A549 (cell line): ENCODE measurements at regions not wholly inside any gene's neighbourhood (a gene's known extent, or its start where the extent isn't known, plus 50 kb on each side); places are given as distances from the start of the nearest gene placed in this dataset.

ENCODE experiments used
- CHD4 ChIP-seq: fragments of 200-600 bp; sonication (generic); IDR thresholded peaks from 2 replicates; pipeline ENCODE4 v1.6.1; 2016; ENCODE audit warnings: antibody characterized with exemption, mild to moderate bottlenecking, borderline replicate concordance
- EP300 ChIP-seq, 2 experiments: fragments of >200 bp; sonication (Bioruptor Twin); formaldehyde crosslinking; IDR thresholded peaks; 2 replicates in 1 of 2; 3 replicates in 1 of 2; pipeline ENCODE4 v1.6.1; 2016 to 2017
- JUN ChIP-seq, 2 experiments: fragments of >200 bp; sonication (Bioruptor Twin); formaldehyde crosslinking; IDR thresholded peaks; 2 replicates in 1 of 2; 3 replicates in 1 of 2; pipeline ENCODE4 v1.6.1; 2016 to 2017
- MAZ ChIP-seq: fragments of 150-350 bp; IDR thresholded peaks from 2 replicates; pipeline ENCODE4 v1.6.1; 2014; ENCODE audit warnings: antibody characterized with exemption, low read depth, low read length, borderline replicate concordance
- POLR2A ChIP-seq: IDR thresholded peaks from 2 replicates; pipeline ENCODE4 v1.6.1; 2012; ENCODE audit warnings: mild to moderate bottlenecking, low read length
- RAD21 ChIP-seq, 2 experiments: fragments of >200 bp in 1 of 2; sonication (Bioruptor Twin) in 1 of 2; formaldehyde crosslinking in 1 of 2; IDR thresholded peaks in 1 of 2; conservative IDR thresholded peaks in 1 of 2; 2 replicates in 1 of 2; 3 replicates in 1 of 2; pipeline ENCODE4 v1.6.1; 2012 to 2018; ENCODE audit warnings: inconsistent platforms in 1 of 2
- SMC3 ChIP-seq: fragments of >200 bp; sonication (Bioruptor Twin); formaldehyde crosslinking; IDR thresholded peaks from 3 replicates; pipeline ENCODE4 v1.6.1; 2018; ENCODE audit warnings: inconsistent platforms
- SREBF2 ChIP-seq: fragments of 450-650 bp; IDR thresholded peaks from 2 replicates; pipeline ENCODE4 v1.6.1; 2014; ENCODE audit warnings: mild to moderate bottlenecking, moderate library complexity
- ZC3H11A ChIP-seq: fragments of 450-650 bp; IDR thresholded peaks from 2 replicates; pipeline ENCODE4 v1.6.1; 2014; ENCODE audit warnings: antibody characterized with exemption, mild to moderate bottlenecking
- ZFP36 ChIP-seq: fragments of 450-650 bp; IDR thresholded peaks from 2 replicates; pipeline ENCODE4 v1.6.1; 2014; ENCODE audit warnings: borderline replicate concordance; ENCODE audit not compliant: partially characterized antibody
- TF ChIP-seq, protein P1 (sequence below): fragments of 250-450 bp; sonication (Bioruptor Pico); IDR thresholded peaks from 2 replicates; pipeline ENCODE4 v1.5.0; 2021; ENCODE audit warnings: mild to moderate bottlenecking, moderate library complexity, borderline replicate concordance
- TF ChIP-seq, protein P2 (sequence below): fragments of >200 bp; sonication (Bioruptor Twin); formaldehyde crosslinking; IDR thresholded peaks from 3 replicates; pipeline ENCODE4 v1.5.1; 2016
- TF ChIP-seq, protein P3 (sequence below): fragments of 200-600 bp; sonication (generic); IDR thresholded peaks from 2 replicates; pipeline ENCODE4 v1.6.1; 2016; ENCODE audit warnings: antibody characterized with exemption, mild to moderate bottlenecking, moderate library complexity
- TF ChIP-seq, protein P4 (sequence below): IDR thresholded peaks from 2 replicates; pipeline ENCODE4 v1.6.1; 2012

DNA sequence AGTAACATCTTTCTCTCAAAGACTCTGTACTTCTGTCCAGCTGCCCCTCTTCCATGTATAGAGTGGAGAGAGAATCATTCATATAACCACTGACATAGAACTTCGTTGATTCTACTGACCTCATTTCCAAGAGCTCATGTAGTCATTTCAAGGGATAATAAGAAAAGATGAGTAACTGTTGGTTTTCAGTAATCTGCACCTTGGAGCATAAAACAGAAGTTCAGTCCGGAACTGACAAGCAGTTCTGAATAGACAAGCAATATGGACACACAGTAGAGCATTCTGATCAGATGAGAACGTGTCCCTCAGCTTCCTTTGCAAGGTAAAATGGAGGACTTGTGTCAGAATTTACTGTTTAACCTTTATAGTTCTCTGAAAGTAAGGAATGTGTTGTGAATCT, 847.1 kb downstream of the REEP3 start:
- TF ChIP-seq JUN (IDR thresholded peaks at IDR 0.05) (no peak), SMC3 (no peak), POLR2A (no peak), EP300 (IDR thresholded peaks at IDR 0.05) (no peak), RAD21 (conservative IDR thresholded peaks at IDR 0.05 in 1 of 2, IDR thresholded peaks at IDR 0.05 in 1 of 2) (no peak), MAZ (no peak), CHD4 (no peak), ZFP36 (no peak), ZC3H11A (no peak), SREBF2 (no peak)
- TF ChIP-seq, protein P1, sequence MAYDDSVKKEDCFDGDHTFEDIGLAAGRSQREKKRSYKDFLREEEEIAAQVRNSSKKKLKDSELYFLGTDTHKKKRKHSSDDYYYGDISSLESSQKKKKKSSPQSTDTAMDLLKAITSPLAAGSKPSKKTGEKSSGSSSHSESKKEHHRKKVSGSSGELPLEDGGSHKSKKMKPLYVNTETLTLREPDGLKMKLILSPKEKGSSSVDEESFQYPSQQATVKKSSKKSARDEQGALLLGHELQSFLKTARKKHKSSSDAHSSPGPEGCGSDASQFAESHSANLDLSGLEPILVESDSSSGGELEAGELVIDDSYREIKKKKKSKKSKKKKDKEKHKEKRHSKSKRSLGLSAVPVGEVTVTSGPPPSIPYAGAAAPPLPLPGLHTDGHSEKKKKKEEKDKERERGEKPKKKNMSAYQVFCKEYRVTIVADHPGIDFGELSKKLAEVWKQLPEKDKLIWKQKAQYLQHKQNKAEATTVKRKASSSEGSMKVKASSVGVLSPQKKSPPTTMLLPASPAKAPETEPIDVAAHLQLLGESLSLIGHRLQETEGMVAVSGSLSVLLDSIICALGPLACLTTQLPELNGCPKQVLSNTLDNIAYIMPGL (CRISPR knock-in tag) = no peak
- TF ChIP-seq, protein P2, sequence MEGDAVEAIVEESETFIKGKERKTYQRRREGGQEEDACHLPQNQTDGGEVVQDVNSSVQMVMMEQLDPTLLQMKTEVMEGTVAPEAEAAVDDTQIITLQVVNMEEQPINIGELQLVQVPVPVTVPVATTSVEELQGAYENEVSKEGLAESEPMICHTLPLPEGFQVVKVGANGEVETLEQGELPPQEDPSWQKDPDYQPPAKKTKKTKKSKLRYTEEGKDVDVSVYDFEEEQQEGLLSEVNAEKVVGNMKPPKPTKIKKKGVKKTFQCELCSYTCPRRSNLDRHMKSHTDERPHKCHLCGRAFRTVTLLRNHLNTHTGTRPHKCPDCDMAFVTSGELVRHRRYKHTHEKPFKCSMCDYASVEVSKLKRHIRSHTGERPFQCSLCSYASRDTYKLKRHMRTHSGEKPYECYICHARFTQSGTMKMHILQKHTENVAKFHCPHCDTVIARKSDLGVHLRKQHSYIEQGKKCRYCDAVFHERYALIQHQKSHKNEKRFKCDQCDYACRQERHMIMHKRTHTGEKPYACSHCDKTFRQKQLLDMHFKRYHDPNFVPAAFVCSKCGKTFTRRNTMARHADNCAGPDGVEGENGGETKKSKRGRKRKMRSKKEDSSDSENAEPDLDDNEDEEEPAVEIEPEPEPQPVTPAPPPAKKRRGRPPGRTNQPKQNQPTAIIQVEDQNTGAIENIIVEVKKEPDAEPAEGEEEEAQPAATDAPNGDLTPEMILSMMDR = no peak
- TF ChIP-seq, protein P3, sequence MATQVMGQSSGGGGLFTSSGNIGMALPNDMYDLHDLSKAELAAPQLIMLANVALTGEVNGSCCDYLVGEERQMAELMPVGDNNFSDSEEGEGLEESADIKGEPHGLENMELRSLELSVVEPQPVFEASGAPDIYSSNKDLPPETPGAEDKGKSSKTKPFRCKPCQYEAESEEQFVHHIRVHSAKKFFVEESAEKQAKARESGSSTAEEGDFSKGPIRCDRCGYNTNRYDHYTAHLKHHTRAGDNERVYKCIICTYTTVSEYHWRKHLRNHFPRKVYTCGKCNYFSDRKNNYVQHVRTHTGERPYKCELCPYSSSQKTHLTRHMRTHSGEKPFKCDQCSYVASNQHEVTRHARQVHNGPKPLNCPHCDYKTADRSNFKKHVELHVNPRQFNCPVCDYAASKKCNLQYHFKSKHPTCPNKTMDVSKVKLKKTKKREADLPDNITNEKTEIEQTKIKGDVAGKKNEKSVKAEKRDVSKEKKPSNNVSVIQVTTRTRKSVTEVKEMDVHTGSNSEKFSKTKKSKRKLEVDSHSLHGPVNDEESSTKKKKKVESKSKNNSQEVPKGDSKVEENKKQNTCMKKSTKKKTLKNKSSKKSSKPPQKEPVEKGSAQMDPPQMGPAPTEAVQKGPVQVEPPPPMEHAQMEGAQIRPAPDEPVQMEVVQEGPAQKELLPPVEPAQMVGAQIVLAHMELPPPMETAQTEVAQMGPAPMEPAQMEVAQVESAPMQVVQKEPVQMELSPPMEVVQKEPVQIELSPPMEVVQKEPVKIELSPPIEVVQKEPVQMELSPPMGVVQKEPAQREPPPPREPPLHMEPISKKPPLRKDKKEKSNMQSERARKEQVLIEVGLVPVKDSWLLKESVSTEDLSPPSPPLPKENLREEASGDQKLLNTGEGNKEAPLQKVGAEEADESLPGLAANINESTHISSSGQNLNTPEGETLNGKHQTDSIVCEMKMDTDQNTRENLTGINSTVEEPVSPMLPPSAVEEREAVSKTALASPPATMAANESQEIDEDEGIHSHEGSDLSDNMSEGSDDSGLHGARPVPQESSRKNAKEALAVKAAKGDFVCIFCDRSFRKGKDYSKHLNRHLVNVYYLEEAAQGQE = no peak
- TF ChIP-seq, protein P4, sequence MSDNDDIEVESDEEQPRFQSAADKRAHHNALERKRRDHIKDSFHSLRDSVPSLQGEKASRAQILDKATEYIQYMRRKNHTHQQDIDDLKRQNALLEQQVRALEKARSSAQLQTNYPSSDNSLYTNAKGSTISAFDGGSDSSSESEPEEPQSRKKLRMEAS = no peak
